NCI-H748 (cell line): ENCODE measurements at regions not wholly inside any gene's neighbourhood (a gene's known extent, or its start where the extent isn't known, plus 50 kb on each side); places are given as distances from the start of the nearest gene placed in this dataset.
A peak's percentile ranks its signal among the peaks of the same experiment; 100 is the strongest.
"Not testable (repeated sequence)": the region's sequence is repeated elsewhere in the genome, so short reads cannot be mapped to it uniquely, and the experiment has no call there.

ENCODE experiments used
- DNase-seq: peaks from one replicate; lab custom pipeline; 2025; ENCODE audit not compliant: unreplicated experiment; lab: John Stamatoyannopoulos, UW

GRCh38 chr14:101307162-101307561 lies 254.1 kb upstream of the DIO3 start:
- not testable (repeated sequence) for DNase-seq

- not testable (repeated sequence) for DNase-seq
Measured at GRCh38 chr14:101311186-101311585, 250.1 kb upstream of the DIO3 start.

- no peak for DNase-seq
Measured at GRCh38 chr14:101313268-101313667, 248.0 kb upstream of the DIO3 start.

GRCh38 chr14:101315802-101316296 lies 245.4 kb upstream of the DIO3 start:
- DNase-seq: no peak

GRCh38 chr14:101318271-101318670 lies 243.0 kb upstream of the DIO3 start:
- peak; percentile 94 for DNase-seq

GRCh38 chr14:101320396-101320795 lies 240.9 kb upstream of the DIO3 start:
- DNase-seq: no peak

GRCh38 chr14:101322223-101322622 lies 239.1 kb upstream of the DIO3 start:
- DNase-seq: no peak

- no peak for DNase-seq
Measured at GRCh38 chr14:101323111-101323510, 238.2 kb upstream of the DIO3 start.

GRCh38 chr14:101323614-101324235 lies 237.6 kb upstream of the DIO3 start:
- not testable (repeated sequence) for DNase-seq

- DNase-seq: no peak
Measured at GRCh38 chr14:101325319-101325718, 236.0 kb upstream of the DIO3 start.

GRCh38 chr14:101328412-101329028 lies 232.8 kb upstream of the DIO3 start:
- DNase-seq: no peak

GRCh38 chr14:101330416-101331140 lies 230.7 kb upstream of the DIO3 start:
- no peak for DNase-seq

GRCh38 chr14:101331141-101331525 lies 230.2 kb upstream of the DIO3 start:
- DNase-seq: no peak

GRCh38 chr14:101331661-101332169 lies 229.6 kb upstream of the DIO3 start:
- no peak for DNase-seq

- no peak for DNase-seq
Measured at GRCh38 chr14:101332281-101332680, 229.0 kb upstream of the DIO3 start.

GRCh38 chr14:101333335-101334280 lies 227.7 kb upstream of the DIO3 start:
- no peak for DNase-seq

GRCh38 chr14:101334656-101335055 lies 226.6 kb upstream of the DIO3 start:
- no peak for DNase-seq

GRCh38 chr14:101335061-101335661 lies 226.1 kb upstream of the DIO3 start:
- DNase-seq: no peak

- no peak for DNase-seq
Measured at GRCh38 chr14:101336183-101336582, 225.1 kb upstream of the DIO3 start.

- DNase-seq: no peak
Measured at GRCh38 chr14:101337053-101337452, 224.2 kb upstream of the DIO3 start.
